ENCODE measurements at regions not wholly inside any gene's neighbourhood (a gene's known extent, or its start where the extent isn't known, plus 50 kb on each side); places are given as distances from the start of the nearest gene placed in this dataset.
"Not testable (repeated sequence)": the region's sequence is repeated elsewhere in the genome, so short reads cannot be mapped to it uniquely, and the experiment has no call there.

GRCh38 chr2:145383961-145384360 is 864.0 kb upstream of the ZEB2 start:
- DNase-seq: no peak

DNA sequence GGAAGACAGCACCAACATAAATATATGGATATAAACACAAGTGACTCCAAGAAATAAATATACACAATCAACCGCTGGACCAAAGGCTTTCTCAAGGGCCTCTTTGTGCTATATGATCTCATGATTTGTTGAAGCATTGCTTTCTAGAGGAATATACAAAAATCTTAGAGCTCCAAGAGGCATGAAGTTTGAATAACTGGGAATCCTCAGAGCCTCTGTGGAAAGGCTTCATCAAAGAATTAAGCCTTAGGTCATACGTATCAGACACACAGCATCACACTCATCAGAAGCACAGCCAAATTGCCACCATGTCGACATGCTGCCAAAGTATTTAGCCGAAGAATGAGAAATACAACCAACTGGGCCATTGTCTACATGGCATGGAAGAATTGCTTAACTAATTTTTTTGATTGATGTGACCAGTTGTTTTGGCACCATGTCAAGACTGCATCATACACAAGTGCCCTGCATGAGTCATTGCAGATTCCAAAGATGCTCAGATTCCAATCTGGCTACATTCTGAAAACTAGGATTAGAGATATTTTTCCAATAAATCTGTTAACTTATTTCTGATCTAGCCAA is 860.6 kb upstream of the ZEB2 start:
- no peak for DNase-seq

DNA sequence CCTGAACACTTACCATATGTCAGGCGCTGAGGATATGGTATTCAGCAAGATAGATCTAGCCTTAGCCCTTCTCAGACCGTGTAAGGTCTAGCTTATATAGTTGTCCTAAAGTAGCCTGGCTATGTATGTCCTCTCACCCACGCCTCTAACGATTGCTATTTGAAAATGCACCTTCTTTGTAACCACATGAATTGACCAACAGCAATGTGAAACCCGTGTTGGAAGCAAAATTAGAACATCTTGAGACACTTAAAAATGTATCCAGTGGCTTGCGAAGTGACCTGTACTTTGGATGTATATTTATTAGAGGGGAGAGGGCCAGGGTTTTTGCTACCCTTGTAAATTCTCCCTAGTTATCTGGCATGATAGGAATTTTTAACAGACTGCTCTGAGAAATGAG is 860.0 kb upstream of the ZEB2 start:
- DNase-seq: no peak

- DNase-seq: no peak
Observed at GRCh38 chr2:145374165-145374564, 854.2 kb upstream of the ZEB2 start.

DNA sequence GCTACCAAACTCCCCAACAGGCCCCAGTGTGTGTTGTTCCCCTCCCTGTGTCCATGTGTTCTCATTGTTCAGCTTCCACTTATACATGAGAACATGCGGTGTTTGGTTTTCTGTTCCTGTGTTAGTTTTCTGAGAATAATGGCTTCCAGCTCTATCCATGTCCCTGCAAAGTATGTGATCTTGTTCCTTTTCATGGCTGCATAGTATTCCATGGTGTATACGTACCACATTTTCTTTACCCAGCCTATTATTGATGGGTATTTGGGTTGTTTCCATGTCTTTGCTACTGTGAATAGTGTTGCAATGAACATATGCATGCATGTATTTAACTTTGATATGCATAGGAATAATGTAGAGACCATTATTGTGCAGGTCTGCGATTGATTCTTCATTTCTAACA is 847.4 kb upstream of the ZEB2 start:
- not testable (repeated sequence) for DNase-seq

GRCh38 chr2:145366341-145366740 is 846.4 kb upstream of the ZEB2 start:
- DNase-seq: no peak

DNA sequence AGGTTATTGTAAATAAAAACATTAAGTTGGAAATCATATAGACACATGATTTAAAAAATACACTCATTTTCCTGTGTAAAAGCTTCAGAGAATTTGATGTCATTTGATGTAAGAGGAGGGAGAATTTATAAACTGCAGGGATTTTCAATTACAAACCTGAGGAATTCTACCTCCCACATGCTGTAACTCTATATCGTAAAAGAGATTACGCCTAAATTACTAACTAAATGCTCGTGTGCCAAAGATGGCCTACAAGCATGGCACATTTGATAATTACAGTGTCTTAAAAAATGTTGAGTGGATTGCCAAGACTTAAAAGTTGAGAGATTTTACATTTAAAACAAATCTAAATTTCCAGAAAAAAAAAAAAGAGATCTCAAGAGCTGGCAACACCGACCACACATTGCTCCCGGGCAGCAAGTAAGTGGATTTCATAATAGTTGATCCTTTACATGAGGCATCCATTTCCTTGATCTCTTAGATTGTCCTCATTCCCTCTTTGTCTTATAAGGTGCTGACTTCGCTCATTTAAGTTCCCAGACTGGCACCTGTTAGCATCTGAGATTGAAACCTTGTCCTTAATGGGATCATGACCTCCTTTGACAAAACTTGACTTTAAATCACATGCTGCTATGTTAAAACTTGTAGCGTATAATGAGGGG is 840.3 kb upstream of the ZEB2 start:
- no peak for DNase-seq

- DNase-seq: no peak
Observed at GRCh38 chr2:145359561-145359960, 839.6 kb upstream of the ZEB2 start.

GRCh38 chr2:145356056-145356455 is 836.1 kb upstream of the ZEB2 start:
- no peak for DNase-seq

GRCh38 chr2:145352484-145352883 is 832.6 kb upstream of the ZEB2 start:
- no peak for DNase-seq

- no peak for DNase-seq
Observed at GRCh38 chr2:145351864-145352425, 832.0 kb upstream of the ZEB2 start.

- no peak for DNase-seq
Observed at GRCh38 chr2:145350011-145350410, 830.1 kb upstream of the ZEB2 start.

- DNase-seq: no peak
Observed at GRCh38 chr2:145344076-145344724, 824.3 kb upstream of the ZEB2 start.

GRCh38 chr2:145343287-145343686 is 823.4 kb upstream of the ZEB2 start:
- no peak for DNase-seq

GRCh38 chr2:145341536-145341935 is 821.6 kb upstream of the ZEB2 start:
- no peak for DNase-seq

GRCh38 chr2:145339646-145340045 is 819.7 kb upstream of the ZEB2 start:
- no peak for DNase-seq

DNA sequence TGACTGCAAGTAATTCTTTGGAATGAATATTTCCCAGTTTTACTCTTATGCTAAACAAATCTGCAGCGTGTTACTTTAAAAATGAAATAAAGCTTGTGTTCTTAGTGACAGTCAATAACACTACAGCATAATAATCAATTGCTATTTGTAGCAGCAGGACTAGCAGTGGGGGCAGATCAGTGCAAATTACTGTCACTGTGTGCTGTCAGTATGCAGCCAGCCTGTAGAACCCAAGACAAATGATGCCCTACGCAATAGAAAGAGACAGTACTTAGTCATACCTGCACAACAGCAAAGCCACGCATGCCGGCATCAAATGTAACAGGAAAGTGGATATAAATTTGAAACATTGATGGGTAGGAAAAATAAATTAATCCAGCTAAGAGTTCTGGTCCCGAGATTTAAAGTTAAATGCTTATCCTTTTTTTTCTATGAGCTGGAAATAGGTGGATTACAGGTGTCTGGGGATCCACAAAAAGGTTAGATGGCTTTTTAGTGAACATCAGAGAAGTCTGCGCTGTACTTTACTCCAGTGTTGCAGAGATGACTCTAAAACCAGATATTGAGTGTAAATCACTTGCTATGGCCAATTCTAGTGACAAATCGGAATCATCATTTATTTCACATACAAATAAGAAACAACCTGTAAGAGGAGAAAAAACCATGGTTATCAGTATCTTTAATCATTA is 812.4 kb upstream of the ZEB2 start:
- no peak for DNase-seq

DNA sequence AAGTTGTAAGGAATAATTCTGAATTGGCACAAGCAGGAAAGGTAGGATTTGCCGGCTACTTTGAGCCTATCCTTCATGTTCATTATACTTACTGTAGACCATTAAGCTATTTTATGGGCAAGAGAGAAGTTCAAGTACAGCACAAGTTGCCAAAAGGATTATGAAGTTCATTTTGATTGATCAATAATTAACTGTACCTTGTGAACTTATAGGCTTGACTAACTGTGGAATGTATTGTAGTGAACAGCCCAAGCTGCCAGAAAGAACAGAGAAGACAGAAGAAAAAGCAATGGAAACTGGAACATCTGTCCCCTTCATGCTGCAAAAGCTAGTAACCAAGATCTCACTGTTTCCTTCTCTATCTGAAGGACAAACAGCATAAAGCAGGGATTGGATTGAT is 810.1 kb upstream of the ZEB2 start:
- no peak for DNase-seq

- DNase-seq: no peak
Observed at GRCh38 chr2:145325485-145325884, 805.6 kb upstream of the ZEB2 start.

DNA sequence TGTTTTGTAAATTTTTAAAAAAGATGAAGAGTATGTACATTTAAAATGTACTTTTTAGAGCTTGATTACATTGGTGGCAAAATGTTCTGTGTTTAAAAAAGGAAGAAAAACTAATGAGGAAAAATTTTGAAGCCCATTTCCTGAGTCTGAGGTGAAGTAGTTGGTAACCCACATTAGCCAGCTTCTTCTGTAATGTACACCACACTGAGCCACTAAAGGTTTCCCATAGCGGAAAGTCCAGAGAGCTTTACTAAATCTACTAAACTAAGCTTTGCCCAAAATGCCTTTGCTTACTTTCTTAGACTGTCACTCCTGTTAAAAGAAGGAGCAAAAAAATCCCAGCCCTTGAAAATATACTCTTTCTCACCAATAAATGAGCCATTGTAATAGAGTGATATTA is 804.8 kb upstream of the ZEB2 start:
- DNase-seq: no peak

DNA sequence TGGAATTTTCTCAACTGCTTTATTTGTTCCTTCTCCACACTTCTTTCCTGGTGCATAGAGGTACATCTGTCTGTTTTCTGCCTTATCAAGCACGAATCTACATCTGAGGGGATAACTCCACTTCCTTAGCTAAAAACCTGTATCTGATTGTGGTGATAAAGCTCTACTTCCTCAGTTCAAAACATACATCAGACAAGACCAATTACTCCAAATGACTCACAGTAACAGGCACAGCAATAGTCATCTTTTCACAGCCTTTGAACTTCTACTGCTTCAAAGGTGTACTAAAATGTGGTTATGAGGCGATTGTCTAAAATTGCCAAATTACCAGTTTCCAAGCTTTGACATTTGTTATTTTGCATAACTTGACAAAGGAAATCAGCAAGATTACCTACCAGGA is 803.6 kb upstream of the ZEB2 start:
- DNase-seq: no peak

DNA sequence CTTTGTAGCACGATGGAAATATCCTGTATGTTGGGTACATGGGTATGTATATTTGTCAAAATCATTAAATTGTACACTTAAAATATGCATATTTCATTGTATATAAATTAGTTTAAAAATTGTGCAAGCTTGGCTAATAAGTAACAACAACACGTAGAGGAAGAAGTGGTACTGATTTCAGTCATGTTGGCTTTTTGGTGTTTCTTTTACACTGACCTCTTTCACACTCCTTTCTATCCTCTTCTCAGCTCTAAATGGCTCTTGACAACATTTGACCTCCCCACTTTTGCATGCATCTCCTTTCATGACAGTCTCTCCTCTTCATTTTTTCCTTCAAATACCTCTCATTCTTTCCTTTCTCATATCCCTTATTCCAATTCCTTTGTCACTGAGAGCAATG is 801.4 kb upstream of the ZEB2 start:
- DNase-seq: no peak

DNA sequence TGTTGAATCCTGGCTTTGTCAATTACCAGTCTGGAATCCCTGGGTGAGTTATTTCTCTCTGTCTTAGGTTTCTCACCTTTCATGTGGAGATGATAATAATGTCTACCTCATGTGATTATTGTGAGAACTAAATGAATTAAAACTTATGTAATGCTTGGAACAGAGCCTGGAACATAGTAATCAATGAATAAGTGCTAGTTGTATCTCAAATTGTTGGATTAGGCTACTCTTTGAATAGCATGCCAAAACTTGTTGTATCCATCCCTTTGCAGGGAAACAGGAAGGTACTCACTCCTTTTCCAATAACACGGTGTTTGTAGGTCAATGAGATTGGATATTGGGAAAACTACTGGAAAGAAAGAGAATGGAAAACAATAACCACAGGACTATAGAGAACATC is 796.6 kb upstream of the ZEB2 start:
- DNase-seq: no peak

GRCh38 chr2:145315053-145315452 is 795.1 kb upstream of the ZEB2 start:
- DNase-seq: no peak

Data from activated T-cell treated with anti-CD3 and anti-CD28 coated beads, Interleukin-2, amount 50 U/mL, for 1 hour (primary cell).